GM21619 (cell line): ENCODE measurements at regions not wholly inside any gene's neighbourhood (a gene's known extent, or its start where the extent isn't known, plus 50 kb on each side); places are given as distances from the start of the nearest gene placed in this dataset.
"Not testable (repeated sequence)": the region's sequence is repeated elsewhere in the genome, so short reads cannot be mapped to it uniquely, and the experiment has no call there.

ENCODE experiments used
- ATAC-seq: cut with Tn5 transposase; IDR thresholded peaks from one replicate; pipeline ENCODE4 v1.9.1; 2021; ENCODE audit not compliant: unreplicated experiment

- no peak for ATAC-seq
Observed at GRCh38 chr10:64175271-64175962, 654.2 kb downstream of the REEP3 start.

GRCh38 chr10:64182671-64183070 is 661.5 kb downstream of the REEP3 start:
- ATAC-seq: no peak

- no peak for ATAC-seq
Observed at GRCh38 chr10:64191286-64191685, 670.1 kb downstream of the REEP3 start.

- ATAC-seq: no peak
Observed at GRCh38 chr10:64196638-64197315, 675.6 kb downstream of the REEP3 start.

GRCh38 chr10:64201936-64202335 is 680.7 kb downstream of the REEP3 start:
- no peak for ATAC-seq

- ATAC-seq: not testable (repeated sequence)
Observed at GRCh38 chr10:64204504-64204903, 683.3 kb downstream of the REEP3 start.

GRCh38 chr10:64206409-64206808 is 685.2 kb downstream of the REEP3 start:
- no peak for ATAC-seq

- no peak for ATAC-seq
Observed at GRCh38 chr10:64209561-64209960, 688.4 kb downstream of the REEP3 start.

- no peak for ATAC-seq
Observed at GRCh38 chr10:64210211-64210610, 689.0 kb downstream of the REEP3 start.

GRCh38 chr10:64211466-64211865 is 690.3 kb downstream of the REEP3 start:
- no peak for ATAC-seq

GRCh38 chr10:64215088-64215487 is 693.9 kb downstream of the REEP3 start:
- no peak for ATAC-seq

GRCh38 chr10:64219271-64220025 is 698.2 kb downstream of the REEP3 start:
- no peak for ATAC-seq

GRCh38 chr10:64234489-64234888 is 713.3 kb downstream of the REEP3 start:
- no peak for ATAC-seq

GRCh38 chr10:64257704-64258103 is 736.5 kb downstream of the REEP3 start:
- no peak for ATAC-seq

GRCh38 chr10:64261092-64261491 is 739.9 kb downstream of the REEP3 start:
- ATAC-seq: peak; percentile 61

- no peak for ATAC-seq
Observed at GRCh38 chr10:64261676-64262075, 740.5 kb downstream of the REEP3 start.

- no peak for ATAC-seq
Observed at GRCh38 chr10:64265961-64266360, 744.8 kb downstream of the REEP3 start.

GRCh38 chr10:64271508-64271907 is 750.3 kb downstream of the REEP3 start:
- no peak for ATAC-seq

GRCh38 chr10:64271983-64272382 is 750.8 kb downstream of the REEP3 start:
- ATAC-seq: no peak

GRCh38 chr10:64275001-64275400 is 753.8 kb downstream of the REEP3 start:
- no peak for ATAC-seq

- no peak for ATAC-seq
Observed at GRCh38 chr10:64275774-64276173, 754.6 kb downstream of the REEP3 start.

GRCh38 chr10:64277536-64277935 is 756.3 kb downstream of the REEP3 start:
- ATAC-seq: no peak
